ENCODE measurements at regions not wholly inside any gene's neighbourhood (a gene's known extent, or its start where the extent isn't known, plus 50 kb on each side); places are given as distances from the start of the nearest gene placed in this dataset.
"Not testable (repeated sequence)": the region's sequence is repeated elsewhere in the genome, so short reads cannot be mapped to it uniquely, and the experiment has no call there.

GRCh38 chr14:84922370-84922769 lies 607.6 kb upstream of the FLRT2 start:
- no peak for DNase-seq (ENCODE audit: low read depth)

GRCh38 chr14:84926656-84927055 lies 603.3 kb upstream of the FLRT2 start:
- DNase-seq (ENCODE audit: low read depth) = no peak

- DNase-seq (ENCODE audit: low read depth) = no peak
Observed at GRCh38 chr14:84927096-84927827, 602.7 kb upstream of the FLRT2 start.

- no peak for DNase-seq (ENCODE audit: low read depth)
Observed at GRCh38 chr14:84929086-84929485, 600.9 kb upstream of the FLRT2 start.

- DNase-seq (ENCODE audit: low read depth) = no peak
Observed at GRCh38 chr14:84929834-84930233, 600.1 kb upstream of the FLRT2 start.

DNA sequence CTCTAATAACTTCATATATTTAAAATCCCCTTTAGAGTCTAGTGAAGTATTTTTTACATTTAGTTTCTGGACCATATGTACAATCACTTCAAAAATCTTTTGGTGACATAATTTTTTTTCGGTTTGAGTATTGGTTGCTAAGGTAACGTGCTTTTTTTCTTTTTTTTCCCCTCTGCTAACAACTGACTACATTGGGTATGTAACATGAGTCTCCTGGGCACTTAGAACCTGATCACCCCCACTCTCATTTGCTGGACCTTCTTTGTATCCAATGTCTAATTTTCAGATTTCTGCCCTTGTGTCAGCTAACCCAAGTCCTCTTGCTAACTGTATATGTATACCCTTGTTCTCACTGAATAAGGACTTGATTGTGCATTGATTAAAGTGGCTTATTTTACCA lies 592.9 kb upstream of the FLRT2 start:
- no peak for DNase-seq (ENCODE audit: low read depth)

DNA sequence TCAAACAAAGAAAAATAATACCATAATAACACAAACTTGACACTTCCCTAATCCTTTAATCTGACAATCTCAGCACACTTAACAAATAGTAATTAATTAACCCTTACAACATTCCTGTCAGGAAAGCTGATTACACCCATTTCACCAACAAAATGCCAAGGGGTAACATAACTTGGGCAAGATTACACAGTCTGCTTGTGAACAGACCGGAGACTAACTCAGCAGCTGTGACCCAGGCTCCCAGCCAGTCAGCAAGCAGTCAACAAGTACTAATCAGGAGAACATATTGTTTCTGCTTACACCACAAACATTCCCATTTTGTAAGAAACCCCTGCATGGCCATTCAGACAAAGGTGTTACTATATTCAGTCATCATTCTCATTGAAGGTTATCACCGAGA lies 592.5 kb upstream of the FLRT2 start:
- DNase-seq (ENCODE audit: low read depth) = no peak

DNA sequence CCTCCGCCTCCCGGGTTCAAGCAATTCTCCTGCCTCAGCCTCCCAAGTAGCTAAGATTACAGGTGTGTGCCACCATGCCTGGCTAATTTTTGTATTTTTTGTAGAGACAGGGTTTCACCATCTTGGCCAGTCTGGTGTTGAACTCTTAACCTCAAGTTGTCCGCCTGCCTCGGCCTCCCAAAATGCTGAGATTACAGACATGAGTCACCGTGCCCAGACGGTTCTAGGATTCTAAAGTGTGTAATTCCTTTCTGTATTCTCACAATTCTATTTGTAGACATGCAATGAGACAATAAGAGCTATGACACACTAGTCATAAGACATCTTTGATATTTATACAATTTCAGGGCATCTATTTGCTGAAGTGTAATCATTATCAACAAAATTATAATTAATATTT lies 585.0 kb upstream of the FLRT2 start:
- not testable (repeated sequence) for DNase-seq (ENCODE audit: low read depth)

- no peak for DNase-seq (ENCODE audit: low read depth)
Observed at GRCh38 chr14:84959851-84960520, 570.0 kb upstream of the FLRT2 start.

GRCh38 chr14:84961637-84962036 lies 568.3 kb upstream of the FLRT2 start:
- DNase-seq (ENCODE audit: low read depth) = no peak

DNA sequence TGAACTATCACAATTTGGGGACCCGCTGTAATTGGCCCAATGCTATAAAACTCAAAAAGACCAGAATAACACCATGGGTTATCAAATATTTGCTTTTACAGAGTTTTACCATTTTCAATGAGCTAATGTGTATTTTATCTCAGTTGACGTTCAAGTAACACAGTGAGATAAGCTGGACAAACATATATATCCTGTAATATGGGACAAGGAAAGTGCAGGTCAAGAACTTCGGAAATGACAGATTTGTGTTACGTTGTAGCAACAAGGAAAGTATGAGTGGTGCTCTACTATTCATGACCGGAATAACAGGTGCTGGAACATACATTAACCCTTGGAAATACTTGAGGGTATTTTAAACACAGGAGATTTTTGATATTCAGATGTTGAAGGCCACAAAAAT lies 566.4 kb upstream of the FLRT2 start:
- no peak for DNase-seq (ENCODE audit: low read depth)

DNA sequence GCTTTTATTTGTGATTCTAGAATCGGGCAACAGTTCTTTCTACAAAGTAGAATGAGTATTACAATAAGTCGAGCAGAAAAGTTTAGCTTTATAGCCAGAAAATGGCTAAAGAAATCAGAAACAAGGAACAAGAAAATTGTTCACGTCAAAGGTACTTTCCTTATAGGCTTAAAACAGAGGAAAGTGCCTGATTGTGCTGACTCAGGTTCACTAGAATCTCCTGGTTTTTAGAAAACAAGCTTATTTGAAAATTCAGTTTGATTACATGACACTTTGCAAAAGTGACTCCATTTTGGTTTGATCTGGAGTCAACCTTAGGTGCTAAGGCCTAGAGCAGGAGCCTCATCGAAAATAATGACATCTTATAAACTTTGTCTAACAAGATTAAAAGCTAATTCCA lies 564.7 kb upstream of the FLRT2 start:
- no peak for DNase-seq (ENCODE audit: low read depth)

DNA sequence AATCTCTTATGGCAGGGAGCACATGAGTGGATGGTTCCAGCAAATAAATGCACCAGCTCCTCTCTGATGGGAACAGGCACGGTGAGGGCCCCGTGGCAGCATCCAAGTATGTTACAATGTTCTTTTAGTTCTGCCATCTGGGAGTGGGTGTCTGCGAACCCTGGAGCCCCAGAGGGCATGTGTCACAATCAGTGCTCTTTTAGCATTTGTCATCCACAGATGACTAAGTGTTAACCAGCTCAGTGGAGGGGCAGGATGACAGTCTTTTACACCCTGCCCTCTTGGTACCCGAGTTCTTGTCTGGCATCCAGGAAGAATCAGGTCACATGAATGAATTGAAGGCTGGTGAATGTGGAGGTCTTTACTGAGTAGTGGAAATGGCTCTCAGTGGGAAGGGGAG lies 560.4 kb upstream of the FLRT2 start:
- no peak for DNase-seq (ENCODE audit: low read depth)

DNA sequence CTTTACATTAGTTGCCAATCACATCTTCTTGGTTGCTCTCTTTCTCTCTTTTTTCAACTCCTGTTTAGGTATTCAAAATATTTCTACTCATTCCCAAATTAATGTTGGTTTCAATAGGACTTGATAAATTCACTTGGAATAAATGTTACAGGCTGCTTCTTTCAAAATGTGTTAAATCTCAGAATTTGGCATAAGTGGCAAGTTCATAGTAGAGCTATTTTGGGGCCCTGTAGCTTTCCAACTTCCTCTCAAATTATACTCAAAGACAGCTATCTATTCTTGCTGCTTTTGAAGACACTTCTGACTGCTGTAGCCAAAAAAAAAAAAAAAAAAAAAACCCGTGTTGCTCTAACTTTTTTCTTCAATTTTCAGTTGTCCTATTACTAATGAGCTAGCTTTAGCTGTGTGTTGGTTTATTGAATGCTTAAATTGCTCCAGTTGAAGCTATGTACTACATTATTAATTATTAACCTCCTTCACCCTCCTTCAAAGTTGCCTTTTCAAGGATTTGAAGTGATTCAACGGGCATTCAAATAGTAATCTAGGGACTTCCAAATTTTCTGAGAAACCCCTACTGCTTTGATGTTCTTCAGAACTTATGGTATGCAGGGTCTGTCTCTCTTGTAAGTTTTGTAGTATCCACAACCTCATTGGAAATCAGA lies 554.6 kb upstream of the FLRT2 start:
- no peak for DNase-seq (ENCODE audit: low read depth)

DNA sequence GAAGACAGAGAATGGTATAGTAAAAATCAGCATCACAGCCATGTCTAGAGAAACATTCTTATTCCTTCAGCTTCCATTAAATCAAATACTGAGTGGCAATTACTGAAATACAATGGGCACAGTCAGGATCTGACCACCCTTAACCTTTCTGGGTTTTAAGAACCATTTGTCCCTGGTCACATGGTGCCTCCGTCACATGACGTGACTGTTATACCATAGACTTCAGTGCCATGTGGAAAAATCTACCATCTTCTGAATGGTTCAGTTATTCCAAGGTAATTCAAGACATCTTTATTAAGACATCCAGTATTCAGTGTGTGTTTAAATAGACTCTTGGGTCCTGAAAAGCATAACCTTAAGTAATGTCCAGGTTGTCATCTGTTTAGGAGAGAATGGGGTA lies 553.1 kb upstream of the FLRT2 start:
- DNase-seq (ENCODE audit: low read depth) = no peak

DNA sequence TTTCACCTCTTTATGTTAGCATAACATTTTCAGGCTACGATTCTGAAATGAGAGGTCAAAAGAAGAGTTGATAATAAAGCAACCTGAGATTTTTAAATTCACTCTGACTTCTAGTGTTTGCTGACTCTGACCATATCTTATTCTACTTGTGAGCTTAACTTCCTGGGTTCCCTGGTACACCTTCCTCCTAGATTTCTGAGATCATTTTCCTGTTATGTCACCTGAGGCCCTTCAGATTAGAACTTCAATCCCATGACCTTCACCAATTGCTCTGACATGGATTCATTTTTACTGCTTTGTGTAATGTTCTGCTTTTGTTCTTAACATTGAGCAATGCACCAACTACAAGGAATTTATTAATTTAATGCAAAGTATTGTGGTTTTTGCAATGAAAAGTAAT lies 542.9 kb upstream of the FLRT2 start:
- DNase-seq (ENCODE audit: low read depth) = no peak

DNA sequence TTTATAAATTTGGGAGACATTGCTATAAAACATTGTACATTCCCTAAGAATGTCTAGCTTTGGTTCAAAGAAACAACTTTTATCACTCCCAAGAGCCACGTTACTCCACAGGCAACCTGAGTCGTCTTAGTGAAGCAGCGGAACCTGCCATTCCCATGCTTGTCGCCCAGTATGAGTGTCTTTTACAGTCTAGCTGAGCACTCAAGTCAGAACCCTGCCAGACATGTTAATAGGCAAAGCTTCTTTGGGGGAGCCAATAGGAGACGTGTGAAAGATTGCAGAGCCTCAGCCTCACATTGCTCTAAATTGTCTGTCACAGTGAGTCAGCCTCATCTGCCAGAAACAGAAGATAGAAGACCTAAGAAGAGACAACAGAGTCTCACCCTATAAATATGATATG lies 541.6 kb upstream of the FLRT2 start:
- DNase-seq (ENCODE audit: low read depth) = no peak

- DNase-seq (ENCODE audit: low read depth) = no peak
Observed at GRCh38 chr14:84991021-84991420, 538.9 kb upstream of the FLRT2 start.

GRCh38 chr14:84998216-84998615 lies 531.7 kb upstream of the FLRT2 start:
- no peak for DNase-seq (ENCODE audit: low read depth)

GRCh38 chr14:85002846-85003245 lies 527.1 kb upstream of the FLRT2 start:
- no peak for DNase-seq (ENCODE audit: low read depth)

DNA sequence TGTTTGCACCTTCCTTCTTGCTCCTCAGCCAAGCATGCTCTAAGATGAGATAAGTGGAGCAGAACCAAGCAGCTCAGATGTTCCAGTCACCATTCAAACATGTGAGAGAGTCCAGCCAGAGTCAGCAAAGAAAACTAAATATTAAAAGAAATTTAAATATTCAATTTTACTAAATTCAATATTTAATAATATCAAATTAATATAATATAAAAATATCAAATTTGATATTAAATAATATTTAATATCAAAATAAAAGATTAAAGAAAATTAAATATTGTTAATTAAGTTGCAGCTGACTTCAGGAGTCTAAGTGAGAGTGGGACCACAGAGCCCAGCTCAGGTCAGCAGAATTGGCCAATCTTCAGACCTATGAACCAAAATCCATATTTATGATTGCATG lies 526.1 kb upstream of the FLRT2 start:
- DNase-seq (ENCODE audit: low read depth) = no peak

DNA sequence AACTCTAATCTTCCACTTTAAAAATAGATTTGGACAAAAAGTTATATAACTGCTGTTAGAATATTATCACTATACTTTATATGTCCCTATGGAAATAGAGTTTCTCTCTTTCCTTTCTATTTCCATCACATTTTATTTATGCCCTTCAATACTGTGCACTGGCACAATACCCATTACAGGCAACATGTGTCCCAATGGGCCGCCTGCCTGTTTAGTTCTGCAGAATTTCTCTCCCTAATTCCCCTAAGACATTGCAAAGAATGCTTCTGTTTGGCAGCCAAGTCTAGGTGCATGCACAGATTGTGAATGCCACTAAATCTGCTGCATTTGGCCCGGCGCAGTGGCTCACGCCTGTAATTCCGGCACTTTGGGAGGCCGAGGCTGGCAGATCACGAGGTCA lies 520.4 kb upstream of the FLRT2 start:
- DNase-seq (ENCODE audit: low read depth) = no peak

DNA sequence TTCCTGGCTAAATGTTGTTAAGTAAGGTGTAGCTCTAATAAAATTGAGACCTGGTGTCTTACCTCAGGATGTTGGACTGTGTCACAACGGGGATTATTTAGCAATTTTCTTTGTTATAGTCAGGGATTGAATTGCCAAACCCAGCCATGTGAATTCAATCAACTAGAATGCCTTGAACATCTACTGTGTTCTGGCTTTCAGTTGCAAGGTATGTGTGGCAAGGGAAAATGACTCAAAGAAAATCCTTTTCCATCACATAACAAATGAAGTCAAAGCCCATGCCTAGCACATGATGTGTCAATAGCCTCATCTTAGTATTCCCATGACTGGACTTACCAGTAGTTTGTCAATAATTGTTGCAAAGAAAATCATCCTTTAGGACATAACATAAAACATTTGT lies 519.8 kb upstream of the FLRT2 start:
- DNase-seq (ENCODE audit: low read depth) = no peak

DNA sequence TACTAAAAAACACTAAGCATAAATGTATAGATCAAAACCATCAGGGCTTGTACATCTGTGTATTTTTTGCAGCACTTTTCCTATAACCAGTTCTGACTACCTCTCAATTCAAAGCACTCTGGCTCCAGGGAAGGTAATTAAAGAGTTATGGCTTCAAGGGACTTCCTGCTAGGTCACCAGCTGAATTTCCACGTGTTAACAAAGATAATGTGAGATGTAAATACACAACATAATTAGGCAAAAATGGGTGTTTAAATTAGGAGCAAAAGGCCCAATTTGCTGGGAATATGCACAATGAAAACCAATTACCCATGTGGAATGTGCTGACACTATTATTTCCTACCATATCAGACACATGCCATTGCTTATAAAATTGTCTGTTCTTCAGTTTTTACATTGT lies 513.4 kb upstream of the FLRT2 start:
- no peak for DNase-seq (ENCODE audit: low read depth)
